Osteoblast (primary cell): ENCODE measurements at regions not wholly inside any gene's neighbourhood (a gene's known extent, or its start where the extent isn't known, plus 50 kb on each side); places are given as distances from the start of the nearest gene placed in this dataset.

Experiments used
- DNase-seq: peaks from one replicate; pipeline ENCODE4 v3.0.0; 2011; ENCODE audit warnings: low spot score, mixed read lengths; ENCODE audit not compliant: insufficient read length; ENCODE audit errors: missing footprints
- H2AFZ ChIP-seq: 2 replicates; pipeline ENCODE4 v1.6.0; 2011; ENCODE audit warnings: mild to moderate bottlenecking, low read length
- H3K27ac ChIP-seq: 2 replicates; pipeline ENCODE4 v1.5.1; 2011; ENCODE audit warnings: mild to moderate bottlenecking, low read depth, low read length, moderate library complexity
- H3K27me3 ChIP-seq: 2 replicates; pipeline ENCODE4 v1.6.0; 2012; ENCODE audit warnings: mild to moderate bottlenecking, control low read depth, inconsistent platforms, low read length, moderate library complexity; ENCODE audit not compliant: insufficient read depth
- H3K36me3 ChIP-seq: 2 replicates; pipeline ENCODE4 v1.5.1; 2011; ENCODE audit warnings: mild to moderate bottlenecking, low read length, control low read depth, moderate library complexity; ENCODE audit not compliant: insufficient read depth
- H3K4me1 ChIP-seq: 2 replicates; pipeline ENCODE4 v1.5.1; 2011; ENCODE audit warnings: mild to moderate bottlenecking, low read length, control low read depth, moderate library complexity; ENCODE audit not compliant: insufficient read depth
- H3K4me2 ChIP-seq: 2 replicates; pipeline ENCODE4 v1.6.0; 2011; ENCODE audit warnings: mild to moderate bottlenecking, low read length; ENCODE audit not compliant: insufficient read depth
- H3K4me3 ChIP-seq: fragments of 200-600 bp; sonication (generic); 3 replicates; pipeline ENCODE4 v1.5.1; 2012; ENCODE audit warnings: mild to moderate bottlenecking, low read length, inconsistent platforms; ENCODE audit not compliant: insufficient read depth
- H3K79me2 ChIP-seq: 2 replicates; pipeline ENCODE4 v1.6.0; 2012; ENCODE audit warnings: mild to moderate bottlenecking, low read length, control low read depth, inconsistent platforms; ENCODE audit not compliant: insufficient read depth
- H3K9me3 ChIP-seq: 2 replicates; pipeline ENCODE4 v1.5.1; 2011; ENCODE audit warnings: low read depth, low read length, control low read depth
- H4K20me1 ChIP-seq: 2 replicates; pipeline ENCODE4 v1.6.0; 2012; ENCODE audit warnings: mild to moderate bottlenecking, low read length, control low read depth; ENCODE audit not compliant: insufficient read depth
- TF ChIP-seq, protein P1 (sequence below): IDR thresholded peaks from 2 replicates; pipeline ENCODE4 v1.5.1; 2011; ENCODE audit warnings: mild to moderate bottlenecking, low read depth, low read length, moderate library complexity; ENCODE audit errors: extremely low read depth

DNA sequence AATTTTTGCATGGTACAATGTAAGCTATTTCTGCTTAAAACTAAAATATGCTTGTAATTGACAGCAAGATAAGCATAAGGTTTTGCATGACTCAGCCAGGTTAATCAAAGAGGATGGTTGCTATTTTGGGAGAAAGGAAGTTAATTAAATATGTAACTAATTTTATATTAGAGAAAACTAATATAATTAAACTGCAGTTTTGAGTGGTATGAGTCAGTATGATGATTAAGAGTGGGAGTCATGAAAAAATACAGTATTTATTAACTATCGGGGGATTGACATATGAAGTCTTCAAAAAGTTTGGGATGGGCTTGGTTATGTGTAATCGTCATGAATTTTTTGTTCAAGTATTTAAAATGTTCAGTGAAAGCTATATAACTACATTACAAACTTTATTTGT, 54.0 kb upstream of the CDK20 start:
- no peak overlapping the region for H3K27ac ChIP-seq
- H3K4me2 ChIP-seq: no peak overlapping the region
- no peaks in the 10 kb centered on the region for H3K9me3 ChIP-seq
- peaks cover 5% of the 10 kb centered on the region for H3K27me3 ChIP-seq
- no peaks in the 10 kb centered on the region for H3K79me2 ChIP-seq
- no peaks in the 10 kb centered on the region for H4K20me1 ChIP-seq
- no peak overlapping the region for H3K4me3 ChIP-seq
- H3K4me1 ChIP-seq: no peaks in the 10 kb centered on the region
- no peak overlapping the region for H2AFZ ChIP-seq
- peak; percentile 84 for DNase-seq
- no peaks in the 10 kb centered on the region for H3K36me3 ChIP-seq
- TF ChIP-seq, protein P1, sequence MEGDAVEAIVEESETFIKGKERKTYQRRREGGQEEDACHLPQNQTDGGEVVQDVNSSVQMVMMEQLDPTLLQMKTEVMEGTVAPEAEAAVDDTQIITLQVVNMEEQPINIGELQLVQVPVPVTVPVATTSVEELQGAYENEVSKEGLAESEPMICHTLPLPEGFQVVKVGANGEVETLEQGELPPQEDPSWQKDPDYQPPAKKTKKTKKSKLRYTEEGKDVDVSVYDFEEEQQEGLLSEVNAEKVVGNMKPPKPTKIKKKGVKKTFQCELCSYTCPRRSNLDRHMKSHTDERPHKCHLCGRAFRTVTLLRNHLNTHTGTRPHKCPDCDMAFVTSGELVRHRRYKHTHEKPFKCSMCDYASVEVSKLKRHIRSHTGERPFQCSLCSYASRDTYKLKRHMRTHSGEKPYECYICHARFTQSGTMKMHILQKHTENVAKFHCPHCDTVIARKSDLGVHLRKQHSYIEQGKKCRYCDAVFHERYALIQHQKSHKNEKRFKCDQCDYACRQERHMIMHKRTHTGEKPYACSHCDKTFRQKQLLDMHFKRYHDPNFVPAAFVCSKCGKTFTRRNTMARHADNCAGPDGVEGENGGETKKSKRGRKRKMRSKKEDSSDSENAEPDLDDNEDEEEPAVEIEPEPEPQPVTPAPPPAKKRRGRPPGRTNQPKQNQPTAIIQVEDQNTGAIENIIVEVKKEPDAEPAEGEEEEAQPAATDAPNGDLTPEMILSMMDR: no peak

DNA sequence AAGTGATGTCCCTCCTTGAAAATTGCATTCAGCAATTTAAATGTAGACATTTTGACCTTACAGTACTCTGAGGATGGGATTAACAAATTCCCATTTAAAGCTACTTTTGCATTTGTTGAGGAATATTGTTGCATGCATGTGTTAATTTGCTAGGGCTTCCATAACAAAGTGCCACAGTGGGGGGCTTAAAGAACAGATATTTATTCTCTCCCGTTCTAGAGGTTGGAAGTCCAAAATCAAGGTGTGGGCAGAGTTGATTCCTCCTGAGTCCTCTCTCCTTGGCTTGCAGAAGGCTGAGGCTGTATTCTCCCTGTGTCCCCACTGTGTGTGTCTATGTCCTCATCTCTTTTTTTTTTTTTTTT, 51.8 kb upstream of the CDK20 start:
- Histone ChIP-seq H3K79me2 (no peaks in the 10 kb centered on the region), H4K20me1 (no peaks in the 10 kb centered on the region), H3K4me3 (no peak overlapping the region), H3K36me3 (no peaks in the 10 kb centered on the region), H3K4me1 (no peaks in the 10 kb centered on the region), H2AFZ (no peak overlapping the region), H3K4me2 (no peak overlapping the region), H3K27ac (no peak overlapping the region), H3K9me3 (no peaks in the 10 kb centered on the region), H3K27me3 (peaks cover 5% of the 10 kb centered on the region)
- DNase-seq: no peak
- TF ChIP-seq, protein P1: no peak

DNA sequence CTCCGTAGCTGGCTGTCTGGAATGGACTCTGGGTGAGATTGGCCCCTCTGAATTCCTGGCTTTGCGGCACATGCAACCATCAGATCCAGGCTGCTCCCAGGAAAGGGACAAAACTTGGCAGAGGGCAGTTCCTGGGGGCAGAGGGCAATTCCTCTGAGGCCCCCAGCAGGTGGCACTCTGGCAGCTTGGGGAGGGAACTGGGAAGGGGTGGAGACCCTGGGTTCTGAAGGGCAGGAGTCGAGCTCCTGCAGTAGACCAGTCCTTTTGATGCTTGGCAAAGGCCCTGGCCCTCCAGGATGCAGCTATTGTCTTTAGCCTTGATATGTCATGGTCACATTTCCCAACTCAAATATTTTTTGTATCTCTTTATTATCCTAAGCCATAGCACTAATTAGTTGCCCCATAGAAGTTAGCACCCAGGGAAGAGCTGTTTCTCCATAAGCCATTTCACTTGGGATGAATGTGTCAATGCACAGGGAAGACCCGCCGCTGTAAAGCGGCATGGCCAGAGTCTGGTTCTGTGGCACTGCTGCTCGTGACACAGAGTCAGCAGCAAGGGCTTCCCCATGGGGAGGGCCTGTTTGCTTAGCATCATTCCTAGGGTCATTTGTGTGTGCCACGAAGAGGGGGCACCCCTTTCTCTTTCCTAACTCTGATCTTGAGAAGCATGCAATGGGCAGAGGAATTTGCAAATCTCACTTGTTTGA, 51.2 kb upstream of the CDK20 start:
- H3K4me2 ChIP-seq: no peak overlapping the region
- H3K4me1 ChIP-seq: no peaks in the 10 kb centered on the region
- H3K36me3 ChIP-seq: no peaks in the 10 kb centered on the region
- no peak overlapping the region for H3K27ac ChIP-seq
- H4K20me1 ChIP-seq: no peaks in the 10 kb centered on the region
- H3K9me3 ChIP-seq: no peaks in the 10 kb centered on the region
- H3K27me3 ChIP-seq: peaks cover 5% of the 10 kb centered on the region
- no peak for DNase-seq
- H3K4me3 ChIP-seq: no peak overlapping the region
- H2AFZ ChIP-seq: no peak overlapping the region
- TF ChIP-seq, protein P1: no peak
- no peaks in the 10 kb centered on the region for H3K79me2 ChIP-seq

DNA sequence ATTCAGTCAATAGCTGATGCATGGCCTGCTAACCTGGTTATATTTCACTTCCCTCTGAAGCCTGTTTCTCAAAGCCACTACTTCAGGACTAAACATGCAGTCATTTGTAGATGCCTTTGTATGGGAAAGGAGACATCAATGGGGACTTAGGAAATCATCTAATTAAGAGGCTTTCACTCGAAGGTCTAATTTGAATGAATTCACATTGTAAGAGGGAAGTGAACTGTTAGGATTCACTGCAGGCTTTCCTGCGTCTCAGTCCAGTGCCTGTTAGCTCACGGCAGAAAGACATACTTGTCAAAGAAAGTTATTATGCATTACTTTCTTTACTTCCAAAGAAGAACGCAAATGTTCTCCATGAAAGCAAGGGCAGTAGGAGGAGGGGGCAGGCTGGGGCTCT, 50.6 kb upstream of the CDK20 start:
- TF ChIP-seq, protein P1: no peak
- Histone ChIP-seq H2AFZ (no peak overlapping the region), H3K4me2 (no peak overlapping the region), H4K20me1 (no peaks in the 10 kb centered on the region), H3K36me3 (no peaks in the 10 kb centered on the region), H3K4me1 (no peaks in the 10 kb centered on the region), H3K79me2 (no peaks in the 10 kb centered on the region), H3K27ac (no peak overlapping the region), H3K9me3 (no peaks in the 10 kb centered on the region), H3K4me3 (no peak overlapping the region), H3K27me3 (peaks cover 5% of the 10 kb centered on the region)
- no peak for DNase-seq
